ENCODE measurements at regions not wholly inside any gene's neighbourhood (a gene's known extent, or its start where the extent isn't known, plus 50 kb on each side); places are given as distances from the start of the nearest gene placed in this dataset.

- TF ChIP-seq CTCF (conservative IDR thresholded peaks at IDR 0.05; ENCODE audit: low read length): no peak
- TF ChIP-seq EZH2phosphoT487 (IDR thresholded peaks at IDR 0.05; ENCODE audit: borderline replicate concordance, low read depth, low read length): no peak
Measured at GRCh38 chr1:38301040-38301439, 254.4 kb upstream of the POU3F1 start.
